GM12891 (cell line): ENCODE measurements at regions not wholly inside any gene's neighbourhood (a gene's known extent, or its start where the extent isn't known, plus 50 kb on each side); places are given as distances from the start of the nearest gene placed in this dataset.

ENCODE experiments used
- POLR2A ChIP-seq: IDR thresholded peaks from 2 replicates; pipeline ENCODE4 v1.6.1; 2011; ENCODE audit warnings: low read depth, low read length, control low read depth
- POLR2AphosphoS5 ChIP-seq: IDR thresholded peaks from 2 replicates; pipeline ENCODE4 v1.6.1; 2011; ENCODE audit warnings: low read depth, low read length, control low read depth
- POU2F2 ChIP-seq: IDR thresholded peaks from 2 replicates; pipeline ENCODE4 v1.6.1; 2011; ENCODE audit warnings: low read depth, mild to moderate bottlenecking, control low read depth, low read length, moderate library complexity

- TF ChIP-seq POLR2AphosphoS5 = no peak
- no peak for TF ChIP-seq POLR2A
- TF ChIP-seq POU2F2 = no peak
These were observed 235.0 kb upstream of the HNMT start for GRCh38 chr2:137729305-137729704.
